H1 (cell line): ENCODE measurements at regions not wholly inside any gene's neighbourhood (a gene's known extent, or its start where the extent isn't known, plus 50 kb on each side); places are given as distances from the start of the nearest gene placed in this dataset.

Experiments
- CTCF ChIA-PET: fragments of 300-600 bp; sonication (Branson Sonifier 250); formaldehyde crosslinking; loops from one replicate; lab custom pipeline; 2021; ENCODE audit not compliant: partially characterized antibody; lab: Charles Lee
- POLR2A ChIA-PET: fragments of 300-600 bp; sonication (Branson Sonifier 250); formaldehyde crosslinking; loops from one replicate; lab custom pipeline; 2021; ENCODE audit warnings: inconsistent platforms; ENCODE audit not compliant: partially characterized antibody; lab: Charles Lee
- DNase-seq, 2 experiments: peaks; one replicate each; pipeline versions ENCODE4 v3.0.0 to v3.0.0-alpha.2; 2010 to 2022; ENCODE audit warnings: low spot score in 2 of 2, low read depth in 1 of 2, mixed read lengths in 1 of 2
- FAIRE-seq: peaks from 2 replicates; lab custom pipeline; 2011; peaks lifted over from hg19 to GRCh38; lab: Jason Lieb, UNC
- H2AFZ ChIP-seq: 2 replicates; pipeline ENCODE4 v1.8.1; 2012; ENCODE audit warnings: low read length, inconsistent platforms
- H2AK5ac ChIP-seq: 2 replicates; pipeline ENCODE4 v1.6.1; 2013; ENCODE audit warnings: low read depth, low read length
- H2BK120ac ChIP-seq: replicated peaks from 2 replicates; pipeline ENCODE3; 2013; ENCODE audit warnings: low read depth, low read length, inconsistent platforms
- H2BK12ac ChIP-seq: 2 replicates; pipeline ENCODE4 v1.6.1; 2013; ENCODE audit warnings: low read depth, low read length
- H2BK15ac ChIP-seq: 2 replicates; pipeline ENCODE4 v1.6.1; 2013; ENCODE audit warnings: low read length
- H2BK20ac ChIP-seq: 2 replicates; pipeline ENCODE4 v1.6.1; 2013; ENCODE audit warnings: low read length
- H2BK5ac ChIP-seq: 2 replicates; pipeline ENCODE4 v1.6.1; 2013; ENCODE audit warnings: low read depth, low read length
- H3K14ac ChIP-seq: 2 replicates; pipeline ENCODE4 v1.6.1; 2013; ENCODE audit warnings: inconsistent platforms; ENCODE audit not compliant: insufficient read length
- H3K18ac ChIP-seq: 2 replicates; pipeline ENCODE4 v1.6.1; 2013; ENCODE audit warnings: low read length; ENCODE audit errors: extremely low read depth
- H3K23ac ChIP-seq: 2 replicates; pipeline ENCODE4 v1.6.1; 2013; ENCODE audit warnings: inconsistent platforms; ENCODE audit not compliant: insufficient read length
- H3K23me2 ChIP-seq: 2 replicates; pipeline ENCODE4 v1.6.1; 2013; ENCODE audit warnings: low read depth, low read length
- H3K27ac ChIP-seq: 2 replicates; pipeline ENCODE4 v1.6.1; 2011; ENCODE audit warnings: low read depth, low read length, inconsistent platforms
- H3K27me3 ChIP-seq, 4 experiments: replicated peaks in 1 of 4; 1 replicate in 1 of 4; 2 replicates in 3 of 4; pipeline versions ENCODE4 v1.6.1 to v1.8.1; 2011 to 2013; ENCODE audit warnings: low read length in 3 of 4, mild to moderate bottlenecking in 3 of 4, inconsistent platforms in 2 of 4, mixed read lengths in 2 of 4, moderate library complexity in 1 of 4; ENCODE audit not compliant: control insufficient read depth in 3 of 4, insufficient read depth in 3 of 4; ENCODE audit errors: extremely low read depth in 1 of 4
- H3K36me3 ChIP-seq, 4 experiments: 2 replicates each; pipeline versions ENCODE4 v1.6.1 to v1.8.1; 2011 to 2013; ENCODE audit warnings: mild to moderate bottlenecking in 4 of 4, low read length in 3 of 4, moderate library complexity in 2 of 4, control low read depth in 1 of 4, inconsistent platforms in 1 of 4; ENCODE audit not compliant: insufficient read depth in 4 of 4, control insufficient read depth in 2 of 4
- H3K4ac ChIP-seq: replicated peaks from 2 replicates; pipeline ENCODE3; 2013; ENCODE audit warnings: low read length, low read depth, mixed read lengths, inconsistent platforms; ENCODE audit not compliant: insufficient read length
- H3K4me1 ChIP-seq, 4 experiments: replicated peaks in 1 of 4; 1 replicate in 1 of 4; 2 replicates in 3 of 4; pipeline versions ENCODE4 v1.6.1 to v1.8.1; 2011 to 2013; ENCODE audit warnings: low read length in 3 of 4, inconsistent platforms in 2 of 4, mixed read lengths in 1 of 4; ENCODE audit not compliant: insufficient read depth in 4 of 4, control insufficient read depth in 3 of 4
- H3K4me2 ChIP-seq, 2 experiments: 2 replicates each; pipeline versions ENCODE4 v1.6.1 to v1.8.1; 2011 to 2013; ENCODE audit warnings: low read depth in 2 of 2, low read length in 2 of 2, control low read depth in 1 of 2, inconsistent platforms in 1 of 2, mild to moderate bottlenecking in 1 of 2; ENCODE audit not compliant: insufficient read depth in 1 of 2
- H3K4me3 ChIP-seq, 4 experiments: fragments of 200-600, 300-600 bp in 1 of 4; sonication (generic), shearing (Covaris generic), sonication (Bioruptor Twin) in 1 of 4; 2 replicates each; pipeline versions ENCODE4 v1.5.1 to v1.8.1; 2011 to 2016; ENCODE audit warnings: low read length in 4 of 4, low read depth in 3 of 4, control low read depth in 2 of 4, inconsistent platforms in 2 of 4, mild to moderate bottlenecking in 2 of 4, mixed read lengths in 1 of 4, moderate library complexity in 1 of 4; ENCODE audit not compliant: insufficient read depth in 2 of 4; ENCODE audit errors: extremely low read depth in 1 of 4
- H3K56ac ChIP-seq: replicated peaks from 2 replicates; pipeline ENCODE3; 2013; ENCODE audit warnings: low read depth, mild to moderate bottlenecking, mixed read lengths, low read length, inconsistent platforms; ENCODE audit not compliant: insufficient read length
- H3K79me1 ChIP-seq: 2 replicates; pipeline ENCODE4 v1.6.1; 2013; ENCODE audit warnings: low read depth, low read length, control low read depth
- H3K79me2 ChIP-seq, 2 experiments: 2 replicates each; pipeline versions ENCODE4 v1.6.1 to v1.8.1; 2012 to 2013; ENCODE audit warnings: low read length in 2 of 2, mild to moderate bottlenecking in 2 of 2, inconsistent platforms in 1 of 2; ENCODE audit not compliant: insufficient read depth in 2 of 2, control insufficient read depth in 1 of 2
- H3K9ac ChIP-seq, 4 experiments: replicated peaks in 1 of 4; 1 replicate in 1 of 4; 2 replicates in 3 of 4; pipeline versions ENCODE4 v1.6.1 to v1.8.1; 2011 to 2013; ENCODE audit warnings: low read depth in 3 of 4, low read length in 3 of 4, control low read depth in 2 of 4, mild to moderate bottlenecking in 2 of 4, moderate library complexity in 2 of 4, inconsistent platforms in 1 of 4; ENCODE audit errors: extremely low read depth in 1 of 4
- H3K9me3 ChIP-seq, 2 experiments: 2 replicates each; pipeline versions ENCODE4 v1.6.1 to v1.8.1; 2012 to 2013; ENCODE audit warnings: mild to moderate bottlenecking in 2 of 2, moderate library complexity in 2 of 2, control low read depth in 1 of 2, inconsistent platforms in 1 of 2, low read depth in 1 of 2, low read length in 1 of 2, mixed read lengths in 1 of 2; ENCODE audit not compliant: insufficient read depth in 2 of 2
- H4K20me1 ChIP-seq, 2 experiments: replicated peaks in 1 of 2; 2 replicates each; pipeline versions ENCODE3 to v1.8.1; 2011 to 2013; ENCODE audit warnings: inconsistent platforms in 2 of 2, low read length in 2 of 2, mild to moderate bottlenecking in 1 of 2; ENCODE audit not compliant: insufficient read depth in 2 of 2, control insufficient read depth in 1 of 2
- H4K5ac ChIP-seq: 2 replicates; pipeline ENCODE4 v1.6.1; 2013; ENCODE audit warnings: low read length, low read depth, mixed read lengths, inconsistent platforms; ENCODE audit not compliant: insufficient read length
- H4K8ac ChIP-seq: 2 replicates; pipeline ENCODE4 v1.8.0; 2013; ENCODE audit warnings: mild to moderate bottlenecking, moderate library complexity, low read length, inconsistent platforms; ENCODE audit not compliant: insufficient read depth; ENCODE audit errors: extremely low read depth
- H4K91ac ChIP-seq: replicated peaks from 2 replicates; pipeline ENCODE3; 2013; ENCODE audit warnings: low read length, mixed read lengths, inconsistent platforms; ENCODE audit not compliant: insufficient read length
- ATF2 ChIP-seq: IDR thresholded peaks from 2 replicates; pipeline ENCODE4 v1.6.1; 2012; ENCODE audit warnings: low read length, inconsistent platforms
- CBX5 ChIP-seq: fragments of 300-800, 300-1000 bp; sonication (generic); IDR thresholded peaks from 2 replicates; pipeline ENCODE4 v1.7.1; 2016; ENCODE audit warnings: antibody characterized with exemption, low read length, low read depth
- FOSL1 ChIP-seq: IDR thresholded peaks from 2 replicates; pipeline ENCODE4 v1.6.1; 2011; ENCODE audit warnings: mild to moderate bottlenecking, low read depth, low read length, moderate library complexity; ENCODE audit not compliant: insufficient read depth
- JUN ChIP-seq: IDR thresholded peaks from 2 replicates; pipeline ENCODE4 v1.6.1; 2011; ENCODE audit warnings: low read depth, mild to moderate bottlenecking, improper control_type of control experiment, low read length
- MAFK ChIP-seq: IDR thresholded peaks from 2 replicates; pipeline ENCODE4 v1.6.1; 2012; ENCODE audit warnings: low read depth, mild to moderate bottlenecking, improper control_type of control experiment, low read length
- NRF1 ChIP-seq: IDR thresholded peaks from 2 replicates; pipeline ENCODE4 v1.6.1; 2011; ENCODE audit warnings: mild to moderate bottlenecking, low read depth, low read length, improper control_type of control experiment
- SP1 ChIP-seq: IDR thresholded peaks from 2 replicates; pipeline ENCODE4 v1.6.1; 2011; ENCODE audit warnings: low read depth, low read length
- TAF1 ChIP-seq: IDR thresholded peaks from 2 replicates; pipeline ENCODE4 v1.6.1; 2011; ENCODE audit warnings: mild to moderate bottlenecking, low read depth, low read length
- TAF7 ChIP-seq: optimal IDR thresholded peaks from 2 replicates; pipeline ENCODE3; 2011; ENCODE audit warnings: low read depth, mild to moderate bottlenecking, inconsistent platforms, low read length, moderate library complexity, borderline replicate concordance
- TBP ChIP-seq: IDR thresholded peaks from 2 replicates; pipeline ENCODE4 v1.6.1; 2011; ENCODE audit warnings: low read depth, low read length, improper control_type of control experiment
- USF2 ChIP-seq: IDR thresholded peaks from 2 replicates; pipeline ENCODE4 v1.6.1; 2011; ENCODE audit warnings: low read length, improper control_type of control experiment
- WGBS, 2 experiments: shearing (Covaris generic) in 1 of 2; methylation state at CpG; one replicate each; pipeline versions ENCODE4 v1.1.6 to v1.1.7; 2013 to 2015; ENCODE audit warnings: low lambda C conversion rate in 2 of 2, mixed read lengths in 2 of 2, inconsistent platforms in 1 of 2, low coverage in 1 of 2, missing lambda C conversion rate in 1 of 2; ENCODE audit not compliant: insufficient replicate concordance in 2 of 2, insufficient coverage in 1 of 2, insufficient read length in 1 of 2; ENCODE audit errors: extremely low coverage in 1 of 2, missing lambda C conversion rate in 1 of 2; 5-methylcytosine and 5-hydroxymethylcytosine counted together

GRCh38 chr5:68134033-68134668 lies 81.4 kb upstream of the PIK3R1 start:
- H3K4me1 ChIP-seq = peaks cover 0 to 5% (median 0%) of the 10 kb centered on the region in 4 experiments; a peak in 1 of 7 replicates
- no peaks in the 10 kb centered on the region for H3K79me1 ChIP-seq
- POLR2A ChIA-PET = no interaction called here
- no peak overlapping the region for H2BK120ac ChIP-seq
- H3K23ac ChIP-seq = no peak overlapping the region
- no peak overlapping the region for H2BK5ac ChIP-seq
- 77% methylated on average over 10 of the region's 10 CpGs; no CpG with 5 or more reads in 1 of the 2 experiments for WGBS, 2 experiments
- no peak overlapping the region for H2BK12ac ChIP-seq
- H3K9me3 ChIP-seq = no peaks in the 10 kb centered on the region
- FAIRE-seq (no peak), DNase-seq (peak in 1 of 2 experiments; percentile 47)
- no peaks in the 10 kb centered on the region; the same call in 1 of the 2 replicates for H3K23me2 ChIP-seq
- no peaks in the 10 kb centered on the region for H4K20me1 ChIP-seq
- H3K56ac ChIP-seq = no peak overlapping the region
- H3K27me3 ChIP-seq = no peaks in the 10 kb centered on the region
- no peak overlapping the region for H2AFZ ChIP-seq
- no peak overlapping the region for H3K14ac ChIP-seq
- H2BK20ac ChIP-seq = no peak overlapping the region
- H3K4me3 ChIP-seq = no peak overlapping the region
- no peak overlapping the region for H3K18ac ChIP-seq
- H3K9ac ChIP-seq = no peak overlapping the region
- CTCF ChIA-PET = interaction anchor here (1.0 kb wide), 2 partner anchors 14 to 116 kb away, joined by 3 to 4 read pairs; no protein-coding TSS in a partner anchor
- H3K79me2 ChIP-seq = no peaks in the 10 kb centered on the region
- no peak overlapping the region for H3K27ac ChIP-seq
- H2BK15ac ChIP-seq = no peak overlapping the region
- H3K4me2 ChIP-seq = no peak overlapping the region
- no peak overlapping the region for H4K5ac ChIP-seq
- H4K91ac ChIP-seq = no peak overlapping the region
- H2AK5ac ChIP-seq = no peak overlapping the region
- no peak overlapping the region for H4K8ac ChIP-seq
- no peaks in the 10 kb centered on the region for H3K36me3 ChIP-seq
- H3K4ac ChIP-seq = no peak overlapping the region
- TF ChIP-seq TAF1 = no peak
- no peak for TF ChIP-seq SP1
- TF ChIP-seq TBP = no peak
- no peak for TF ChIP-seq MAFK
- TF ChIP-seq CBX5 = no peak
- no peak for TF ChIP-seq JUN
- no peak for TF ChIP-seq TAF7
- no peak for TF ChIP-seq ATF2
- TF ChIP-seq FOSL1 = no peak
- TF ChIP-seq USF2 = no peak
- no peak for TF ChIP-seq NRF1
